Kasumi-1 (cell line): ENCODE measurements at regions not wholly inside any gene's neighbourhood (a gene's known extent, or its start where the extent isn't known, plus 50 kb on each side); places are given as distances from the start of the nearest gene placed in this dataset.

Source experiments
- DNase-seq, 2 experiments: peaks; one replicate each; lab custom pipeline; 2025; lab: John Stamatoyannopoulos, UW

GRCh38 chr6:92826633-92827032 lies 592.7 kb downstream of the EPHA7 start:
- no peak for DNase-seq

- no peak for DNase-seq
Observed at GRCh38 chr6:92822222-92822621, 597.1 kb downstream of the EPHA7 start.

- no peak for DNase-seq
Observed at GRCh38 chr6:92820601-92821000, 598.8 kb downstream of the EPHA7 start.

GRCh38 chr6:92810913-92811312 lies 608.4 kb downstream of the EPHA7 start:
- DNase-seq = peak; percentile 43 to 56

GRCh38 chr6:92806254-92806653 lies 613.1 kb downstream of the EPHA7 start:
- DNase-seq = no peak

- DNase-seq = no peak
Observed at GRCh38 chr6:92791403-92791802, 628.0 kb downstream of the EPHA7 start.

- DNase-seq = peak; percentile 14 to 19
Observed at GRCh38 chr6:92790381-92790780, 629.0 kb downstream of the EPHA7 start.

- no peak for DNase-seq
Observed at GRCh38 chr6:92784235-92784634, 635.1 kb downstream of the EPHA7 start.

- DNase-seq = no peak
Observed at GRCh38 chr6:92779746-92780145, 639.6 kb downstream of the EPHA7 start.

- peak; percentile 63 to 86 for DNase-seq
Observed at GRCh38 chr6:92777146-92777740, 642.1 kb downstream of the EPHA7 start.

- no peak for DNase-seq
Observed at GRCh38 chr6:92770540-92770939, 648.8 kb downstream of the EPHA7 start.

GRCh38 chr6:92767101-92767500 lies 652.3 kb downstream of the EPHA7 start:
- DNase-seq = no peak

GRCh38 chr6:92763680-92764079 lies 655.7 kb downstream of the EPHA7 start:
- no peak for DNase-seq

GRCh38 chr6:92763274-92763584 lies 656.1 kb downstream of the EPHA7 start:
- no peak for DNase-seq

GRCh38 chr6:92762443-92763273 lies 656.7 kb downstream of the EPHA7 start:
- DNase-seq = peak in 1 of 2 experiments; percentile 3

GRCh38 chr6:92759178-92759577 lies 660.2 kb downstream of the EPHA7 start:
- DNase-seq = no peak

GRCh38 chr6:92757925-92758324 lies 661.4 kb downstream of the EPHA7 start:
- DNase-seq = no peak

GRCh38 chr6:92756912-92757311 lies 662.4 kb downstream of the EPHA7 start:
- no peak for DNase-seq

GRCh38 chr6:92753956-92754355 lies 665.4 kb downstream of the EPHA7 start:
- no peak for DNase-seq

- no peak for DNase-seq
Observed at GRCh38 chr6:92752114-92752513, 667.2 kb downstream of the EPHA7 start.

GRCh38 chr6:92748131-92748530 lies 671.2 kb downstream of the EPHA7 start:
- no peak for DNase-seq

GRCh38 chr6:92737983-92738382 lies 681.4 kb downstream of the EPHA7 start:
- no peak for DNase-seq

GRCh38 chr6:92723390-92723931 lies 695.9 kb downstream of the EPHA7 start:
- no peak for DNase-seq

- no peak for DNase-seq
Observed at GRCh38 chr6:92719773-92720172, 699.6 kb downstream of the EPHA7 start.
